GM12891 (cell line): ENCODE measurements at regions not wholly inside any gene's neighbourhood (a gene's known extent, or its start where the extent isn't known, plus 50 kb on each side); places are given as distances from the start of the nearest gene placed in this dataset.

ENCODE experiments used
- POLR2A ChIP-seq: IDR thresholded peaks from 2 replicates; pipeline ENCODE4 v1.6.1; 2011; ENCODE audit warnings: low read depth, low read length, control low read depth
- POLR2AphosphoS5 ChIP-seq: IDR thresholded peaks from 2 replicates; pipeline ENCODE4 v1.6.1; 2011; ENCODE audit warnings: low read depth, low read length, control low read depth
- SPI1 ChIP-seq: IDR thresholded peaks from 2 replicates; pipeline ENCODE4 v1.6.1; 2011; ENCODE audit warnings: low read depth, low read length, control low read depth
- TAF1 ChIP-seq: IDR thresholded peaks from 2 replicates; pipeline ENCODE4 v1.6.1; 2011; ENCODE audit warnings: low read depth, low read length, control low read depth

- no peak for TF ChIP-seq SPI1
- no peak for TF ChIP-seq POLR2A
- TF ChIP-seq POLR2AphosphoS5: no peak
- no peak for TF ChIP-seq TAF1
Observed at GRCh38 chr2:146241023-146241422, 1603.8 kb upstream of the ACVR2A start.
